Mammary epithelial cell (primary cell): ENCODE measurements at regions not wholly inside any gene's neighbourhood (a gene's known extent, or its start where the extent isn't known, plus 50 kb on each side); places are given as distances from the start of the nearest gene placed in this dataset.

Source experiments
- CTCF ChIP-seq, 2 donors: IDR thresholded peaks in 1 of 2; conservative IDR thresholded peaks in 1 of 2; 2 replicates each; pipeline ENCODE4 v1.5.1; 2011 to 2012; ENCODE audit warnings: inconsistent platforms in 2 of 2, low read length in 2 of 2, mild to moderate bottlenecking in 2 of 2, control low read depth in 1 of 2, low read depth in 1 of 2; ENCODE audit not compliant: insufficient read depth in 1 of 2; ENCODE audit errors: extremely low read depth in 1 of 2
- EZH2 ChIP-seq: IDR thresholded peaks from 2 replicates; pipeline ENCODE4 v1.6.1; 2012; ENCODE audit warnings: low read length, inconsistent platforms, borderline replicate concordance

- no peak for TF ChIP-seq CTCF (conservative IDR thresholded peaks at IDR 0.05 in 1 of 2, IDR thresholded peaks at IDR 0.05 in 1 of 2; ENCODE audit: extremely low read depth in 1 of 2, insufficient read depth in 1 of 2, low read depth in 1 of 2, low read length in 2 of 2)
- no peak for TF ChIP-seq EZH2
Measured at GRCh38 chr14:42192738-42193653, 586.3 kb downstream of the LRFN5 start.
